IPS-20b (cell line): ENCODE measurements at regions not wholly inside any gene's neighbourhood (a gene's known extent, or its start where the extent isn't known, plus 50 kb on each side); places are given as distances from the start of the nearest gene placed in this dataset.

Source experiments
- H3K27ac ChIP-seq: one replicate; pipeline ENCODE4 v1.5.1; 2013; ENCODE audit warnings: low read length
- H3K27me3 ChIP-seq: 2 replicates; pipeline ENCODE4 v1.6.1; 2013; ENCODE audit warnings: mild to moderate bottlenecking, low read length, inconsistent platforms; ENCODE audit not compliant: insufficient read depth
- H3K36me3 ChIP-seq: 2 replicates; pipeline ENCODE4 v1.6.1; 2013; ENCODE audit warnings: low read depth, mild to moderate bottlenecking, inconsistent platforms, low read length, moderate library complexity; ENCODE audit not compliant: insufficient read depth
- H3K4me1 ChIP-seq: 2 replicates; pipeline ENCODE4 v1.6.1; 2013; ENCODE audit warnings: mild to moderate bottlenecking, control low read depth, inconsistent platforms, low read length, moderate library complexity; ENCODE audit not compliant: insufficient read depth
- H3K4me3 ChIP-seq: 2 replicates; pipeline ENCODE4 v1.5.1; 2013; ENCODE audit warnings: mild to moderate bottlenecking, low read length, inconsistent platforms
- H3K9ac ChIP-seq: 2 replicates; pipeline ENCODE4 v1.6.1; 2013; ENCODE audit warnings: low read depth, mild to moderate bottlenecking, inconsistent platforms, low read length, moderate library complexity
- H3K9me3 ChIP-seq: 2 replicates; pipeline ENCODE4 v1.6.1; 2013; ENCODE audit warnings: mild to moderate bottlenecking, low read depth, low read length, inconsistent platforms; ENCODE audit not compliant: insufficient read depth

DNA sequence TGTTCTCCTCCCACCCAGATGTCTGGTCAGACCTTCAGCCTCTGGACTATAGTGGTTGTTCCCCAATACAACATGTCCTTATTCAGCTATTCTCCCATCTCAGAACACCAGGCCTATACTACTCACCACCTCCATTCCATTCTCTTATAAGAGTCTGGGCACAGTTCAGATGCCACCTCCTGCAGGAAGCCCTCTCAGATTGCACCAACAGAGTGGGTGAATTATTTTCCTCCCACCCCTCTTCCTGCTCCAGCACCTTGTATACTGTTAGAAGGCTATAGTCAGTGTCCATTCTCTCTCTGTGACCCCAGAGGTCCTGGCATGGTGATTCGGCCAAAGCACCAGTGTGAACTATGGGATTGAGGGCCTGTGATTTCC, 204.6 kb downstream of the GLI2 start:
- no peak overlapping the region for H3K4me3 ChIP-seq
- no peak overlapping the region for H3K27ac ChIP-seq

DNA sequence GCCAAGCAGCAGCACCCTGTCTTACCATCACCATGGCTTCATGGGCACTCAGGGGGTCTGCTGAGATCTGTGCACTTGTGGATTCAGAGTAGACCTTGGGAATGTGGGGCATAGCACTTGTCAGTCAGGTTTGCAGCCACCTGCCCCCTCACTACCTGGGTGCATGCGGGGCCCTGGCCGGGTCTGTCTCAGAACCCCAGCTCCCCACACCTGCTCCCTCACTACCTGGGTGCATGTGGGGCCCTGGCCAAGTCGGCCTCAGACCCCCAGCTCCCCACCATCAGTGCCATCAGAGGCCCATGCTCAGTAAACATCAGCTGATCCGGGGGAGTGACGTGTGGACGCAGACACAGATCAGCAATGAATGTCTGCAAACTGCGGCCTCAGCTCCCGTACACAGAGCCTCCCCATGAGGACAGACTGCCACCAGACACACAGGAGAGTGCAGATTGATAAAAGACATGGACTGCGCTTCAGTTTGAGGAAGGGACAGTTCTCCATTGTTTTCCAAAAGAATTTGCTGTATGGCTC, 205.1 kb downstream of the GLI2 start:
- no peak overlapping the region for H3K4me3 ChIP-seq
- H3K27ac ChIP-seq, result no peak overlapping the region
- peaks cover 9% of the 10 kb centered on the region; the same call in 1 of the 2 replicates for H3K36me3 ChIP-seq
- no peaks in the 10 kb centered on the region for H3K9me3 ChIP-seq
- peaks cover 6% of the 10 kb centered on the region; the same call in 1 of the 2 replicates for H3K4me1 ChIP-seq
- no peaks in the 10 kb centered on the region for H3K27me3 ChIP-seq
- no peak overlapping the region for H3K9ac ChIP-seq

More for the DNA sequence above, 204.6 kb downstream of the GLI2 start:
- H3K9me3 ChIP-seq, result no peaks in the 10 kb centered on the region
- H3K27me3 ChIP-seq, result no peaks in the 10 kb centered on the region
- no peak overlapping the region for H3K9ac ChIP-seq
- H3K36me3 ChIP-seq, result peaks cover 9% of the 10 kb centered on the region; the same call in 1 of the 2 replicates
- peaks cover 6% of the 10 kb centered on the region; the same call in 1 of the 2 replicates for H3K4me1 ChIP-seq

DNA sequence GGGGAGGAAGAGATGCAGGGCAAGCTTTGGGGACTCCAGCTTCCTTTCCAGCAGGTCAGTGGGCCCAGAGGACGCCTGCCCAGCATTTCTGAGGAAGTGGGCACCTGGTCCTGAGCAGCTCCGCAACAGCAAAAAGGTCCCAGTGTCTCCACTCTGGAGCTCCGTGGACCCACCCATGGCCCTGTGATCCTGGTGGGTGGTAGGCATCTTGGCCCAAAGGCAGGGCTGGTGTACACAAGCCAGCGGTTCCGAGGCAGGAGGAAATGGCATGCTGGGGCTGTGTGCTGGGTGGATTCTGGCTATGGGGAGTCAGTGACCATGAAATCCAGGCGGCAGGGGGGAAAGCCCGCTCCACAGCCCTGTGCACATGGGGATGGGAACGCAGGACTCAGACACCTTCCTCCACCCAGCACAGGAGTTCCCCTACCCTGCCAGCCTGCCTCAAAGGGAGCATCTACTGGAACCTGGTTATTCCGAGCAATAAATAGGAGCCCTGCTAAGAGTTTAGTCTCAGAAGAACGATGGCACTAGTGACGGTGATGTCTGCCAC, 206.0 kb downstream of the GLI2 start:
- Histone ChIP-seq H3K27ac (no peak overlapping the region), H3K4me3 (no peak overlapping the region), H3K36me3 (peaks cover 9% of the 10 kb centered on the region; the same call in 1 of the 2 replicates), H3K27me3 (no peaks in the 10 kb centered on the region), H3K9ac (no peak overlapping the region), H3K4me1 (peaks cover 6% of the 10 kb centered on the region; the same call in 1 of the 2 replicates), H3K9me3 (no peaks in the 10 kb centered on the region)

DNA sequence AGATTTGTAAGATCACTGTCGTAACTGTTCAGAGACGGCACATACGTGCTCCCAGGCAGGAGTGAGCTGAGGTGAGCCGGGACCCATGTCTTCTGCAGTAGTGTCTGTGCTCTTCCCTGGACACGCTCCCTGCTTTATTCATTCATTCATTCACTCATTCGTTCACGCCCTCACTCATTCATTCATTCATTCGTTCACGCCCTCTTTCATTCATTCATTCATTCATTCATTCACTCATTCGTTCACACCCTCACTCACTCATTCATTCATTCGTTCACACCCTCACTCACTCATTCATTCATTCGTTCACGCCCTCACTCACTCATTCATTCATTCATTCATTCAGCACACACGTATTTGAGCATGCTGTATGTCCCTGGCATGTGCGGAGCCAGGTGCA, 207.0 kb downstream of the GLI2 start:
- H3K27ac ChIP-seq, result no peak overlapping the region
- no peaks in the 10 kb centered on the region for H3K9me3 ChIP-seq

DNA sequence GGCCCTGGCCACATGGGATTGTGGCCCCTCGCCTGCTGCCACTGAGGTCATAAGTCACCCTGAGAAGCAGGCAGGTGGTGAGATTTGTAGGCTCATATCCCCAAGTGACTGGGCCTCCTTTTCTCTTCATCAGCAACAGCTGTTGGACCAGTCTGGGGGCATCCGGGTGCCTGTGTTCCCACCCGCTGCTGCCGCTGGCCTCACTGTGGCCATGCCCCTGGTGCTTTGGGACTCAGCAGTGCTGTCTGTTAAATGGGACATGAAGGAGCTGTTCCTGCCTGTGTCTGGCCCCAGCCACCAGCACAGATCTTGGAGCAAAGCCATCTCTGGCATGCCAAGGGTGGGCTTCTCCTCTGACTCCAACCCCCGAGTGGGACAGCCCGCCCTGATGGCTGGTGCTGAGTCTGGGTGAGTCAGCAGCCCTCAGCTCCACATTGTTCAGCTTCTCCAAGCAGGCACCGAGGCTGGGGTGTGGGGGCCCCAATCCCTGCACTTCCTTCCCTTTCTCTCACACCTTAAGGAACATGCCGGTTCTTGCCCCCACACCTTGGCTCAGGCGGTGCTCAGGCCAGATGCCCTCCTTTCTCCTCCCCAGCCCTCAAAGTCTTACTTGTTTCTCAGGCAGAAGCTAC, 207.9 kb downstream of the GLI2 start:
- Histone ChIP-seq H3K9me3 (no peaks in the 10 kb centered on the region), H3K27me3 (no peaks in the 10 kb centered on the region), H3K4me1 (peaks cover 6% of the 10 kb centered on the region; the same call in 1 of the 2 replicates), H3K9ac (no peak overlapping the region), H3K36me3 (peaks cover 9% of the 10 kb centered on the region; the same call in 1 of the 2 replicates), H3K4me3 (no peak overlapping the region), H3K27ac (no peak overlapping the region)

More for the DNA sequence above, 207.0 kb downstream of the GLI2 start:
- H3K9ac ChIP-seq, result no peak overlapping the region
- H3K36me3 ChIP-seq, result peaks cover 9% of the 10 kb centered on the region; the same call in 1 of the 2 replicates
- no peak overlapping the region for H3K4me3 ChIP-seq
- H3K4me1 ChIP-seq, result peaks cover 6% of the 10 kb centered on the region; the same call in 1 of the 2 replicates
- no peaks in the 10 kb centered on the region for H3K27me3 ChIP-seq

DNA sequence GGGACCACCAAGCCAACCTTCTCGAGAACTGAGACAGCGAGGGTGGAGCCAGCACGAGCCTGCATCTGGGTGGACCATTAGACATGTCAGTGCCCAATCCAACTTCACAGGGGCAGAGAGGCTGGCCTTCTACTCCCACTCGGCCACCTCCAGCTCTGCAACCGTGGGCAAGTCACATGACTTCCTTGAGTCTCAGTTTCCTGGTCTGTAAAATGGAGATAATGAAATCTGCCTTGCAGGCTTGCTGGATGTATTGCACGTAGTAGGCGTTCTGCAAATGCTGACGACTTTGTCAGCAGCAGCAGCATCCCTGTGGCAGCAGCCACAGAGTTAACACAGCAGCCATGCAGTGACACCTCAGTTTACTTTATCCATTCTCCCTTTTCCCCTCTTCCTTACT, 208.9 kb downstream of the GLI2 start:
- peaks cover 9% of the 10 kb centered on the region; the same call in 1 of the 2 replicates for H3K36me3 ChIP-seq
- no peaks in the 10 kb centered on the region for H3K27me3 ChIP-seq
- no peak overlapping the region for H3K4me3 ChIP-seq
- H3K27ac ChIP-seq, result no peak overlapping the region
- H3K9me3 ChIP-seq, result no peaks in the 10 kb centered on the region
- H3K4me1 ChIP-seq, result peaks cover 2% of the 10 kb centered on the region; the same call in 1 of the 2 replicates
- no peak overlapping the region for H3K9ac ChIP-seq

DNA sequence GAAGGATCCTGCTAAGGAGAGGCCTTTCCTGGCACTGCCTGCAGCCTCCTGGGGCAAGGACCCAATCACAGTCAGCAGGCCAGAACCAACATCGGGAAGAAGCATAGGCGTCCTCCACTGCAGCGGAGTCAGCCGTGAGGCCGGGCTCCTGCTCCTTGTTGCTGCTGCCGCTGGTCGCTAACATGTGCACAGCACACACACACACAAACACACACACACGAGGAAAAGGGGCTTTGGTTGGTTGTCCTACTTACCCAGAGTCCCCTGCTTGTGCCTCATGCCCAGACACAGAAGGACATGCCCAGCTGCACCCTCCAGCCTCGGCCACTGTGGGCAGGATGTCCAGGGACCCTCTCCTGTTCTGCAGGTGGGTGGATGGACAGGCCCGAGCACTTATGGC, 209.4 kb downstream of the GLI2 start:
- Histone ChIP-seq H3K4me1 (no peaks in the 10 kb centered on the region), H3K27me3 (no peaks in the 10 kb centered on the region), H3K27ac (no peak overlapping the region), H3K9ac (no peak overlapping the region), H3K9me3 (no peaks in the 10 kb centered on the region), H3K36me3 (peaks cover 9% of the 10 kb centered on the region; the same call in 1 of the 2 replicates), H3K4me3 (no peak overlapping the region)

DNA sequence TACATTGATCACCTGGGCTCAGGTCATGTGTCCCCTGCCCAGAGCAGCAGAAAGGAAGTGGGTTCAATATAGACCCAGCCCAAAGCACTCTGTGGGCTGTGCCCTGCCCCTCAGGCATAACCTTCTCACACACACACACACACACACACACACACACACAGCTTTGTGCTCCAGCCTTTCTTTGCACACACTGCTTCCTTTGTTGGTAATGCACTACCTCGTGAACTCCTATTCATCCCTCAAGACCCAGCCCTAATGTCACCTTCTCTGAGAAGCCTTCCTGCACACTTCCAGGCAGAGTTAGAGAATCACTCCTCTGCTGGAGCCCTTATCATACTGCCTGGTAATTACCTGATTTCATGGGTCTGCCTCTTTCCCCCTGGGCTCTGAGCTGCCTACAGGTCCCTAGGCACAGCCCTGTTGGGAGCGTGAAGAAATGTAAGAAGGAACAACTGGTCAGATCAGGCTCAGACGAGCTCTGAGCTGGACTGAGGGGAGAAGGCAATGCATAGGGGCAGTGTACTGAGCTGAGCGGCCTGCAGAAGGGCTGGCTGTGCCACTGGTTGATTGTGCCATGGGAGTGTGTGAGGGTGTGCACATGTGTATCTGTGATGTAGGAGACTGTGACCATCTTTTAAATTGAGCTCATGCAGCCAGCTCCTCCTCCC, 210.3 kb downstream of the GLI2 start:
- H3K4me3 ChIP-seq, result no peak overlapping the region
- no peaks in the 10 kb centered on the region for H3K4me1 ChIP-seq
- H3K9ac ChIP-seq, result no peak overlapping the region
- H3K36me3 ChIP-seq, result peaks cover 9% of the 10 kb centered on the region; the same call in 1 of the 2 replicates
- no peaks in the 10 kb centered on the region for H3K27me3 ChIP-seq
- no peaks in the 10 kb centered on the region for H3K9me3 ChIP-seq
- no peak overlapping the region for H3K27ac ChIP-seq

DNA sequence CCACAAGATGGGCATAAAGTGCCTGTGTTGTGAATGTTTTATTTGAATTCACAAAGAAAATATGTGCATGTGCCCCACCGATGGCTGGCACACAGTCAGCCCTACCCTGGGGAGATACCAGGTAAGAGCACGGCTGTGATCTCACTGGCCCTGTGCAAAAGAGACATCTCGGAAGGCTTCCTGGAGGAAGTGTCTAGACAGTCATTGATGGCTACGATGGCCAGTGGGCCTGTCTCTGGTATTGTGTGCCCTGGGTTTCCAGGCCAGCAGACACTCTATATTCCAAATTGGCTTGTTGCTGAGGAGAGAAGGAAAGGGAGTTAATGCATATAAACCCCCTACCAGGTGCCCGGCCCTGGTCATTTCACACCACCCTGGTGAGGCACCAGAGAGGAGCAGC, 211.7 kb downstream of the GLI2 start:
- Histone ChIP-seq H3K27ac (no peak overlapping the region), H3K9me3 (no peaks in the 10 kb centered on the region), H3K9ac (no peak overlapping the region), H3K4me3 (no peak overlapping the region), H3K27me3 (no peaks in the 10 kb centered on the region), H3K4me1 (no peaks in the 10 kb centered on the region), H3K36me3 (peaks cover 9% of the 10 kb centered on the region; the same call in 1 of the 2 replicates)

DNA sequence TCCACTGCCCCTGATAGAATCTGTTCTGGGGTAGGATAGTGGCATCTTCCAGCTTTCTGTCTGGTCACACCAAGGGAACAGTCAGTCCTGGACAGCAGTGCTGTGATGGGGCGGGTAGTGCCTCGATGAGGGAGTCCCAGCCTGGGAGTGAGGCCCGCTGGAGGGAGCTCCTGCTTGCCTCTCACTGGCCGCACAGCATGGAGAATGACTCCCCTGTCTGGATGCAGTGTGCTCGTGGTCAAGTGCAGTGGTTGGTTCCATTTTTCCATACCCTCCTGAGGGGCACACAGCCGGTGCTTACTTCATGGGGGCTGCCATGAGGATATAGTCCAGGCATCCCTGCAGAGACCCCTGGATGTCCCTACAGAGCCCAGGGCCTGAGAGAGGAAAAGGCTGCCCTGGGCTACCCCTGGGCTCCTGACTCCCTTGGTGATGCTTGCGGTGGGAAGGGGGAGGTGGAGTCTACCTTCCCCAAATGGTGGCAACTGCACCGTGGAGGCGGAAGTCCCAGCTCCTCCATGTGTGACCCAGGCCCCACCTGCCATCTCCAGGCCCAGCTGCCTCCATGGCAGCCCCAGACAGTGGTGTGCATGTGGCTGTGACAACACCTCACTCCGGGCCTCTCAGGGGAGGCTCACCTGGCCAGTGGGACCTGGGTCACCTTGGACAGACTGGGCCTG, 212.5 kb downstream of the GLI2 start:
- Histone ChIP-seq H3K27ac (no peak overlapping the region), H3K36me3 (0 out of 2 replicates have a peak, but pooled peaks cover under 1% of the 10 kb centered on the region)

DNA sequence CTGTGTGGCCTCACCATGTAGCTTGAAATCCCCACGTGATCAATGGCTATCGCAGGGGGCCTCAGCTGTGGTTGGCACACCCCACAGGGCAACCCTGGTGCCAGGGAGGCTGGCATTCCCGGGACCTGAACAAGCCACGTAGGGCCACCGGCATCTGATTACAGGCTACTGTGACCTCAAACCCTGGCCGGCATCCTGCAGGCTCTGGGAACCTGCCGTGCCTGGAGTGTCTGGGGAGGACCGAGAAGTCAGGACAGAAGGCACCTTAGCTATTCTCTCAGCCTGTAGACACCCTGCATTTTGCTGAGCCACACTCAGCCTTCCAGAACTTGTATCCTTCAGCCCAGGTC, 213.0 kb downstream of the GLI2 start:
- Histone ChIP-seq H3K27me3 (no peaks in the 10 kb centered on the region), H3K9me3 (no peaks in the 10 kb centered on the region), H3K36me3 (no peaks in the 10 kb centered on the region), H3K4me3 (no peak overlapping the region), H3K9ac (no peak overlapping the region), H3K27ac (no peak overlapping the region), H3K4me1 (no peaks in the 10 kb centered on the region)

More for the DNA sequence above, 212.5 kb downstream of the GLI2 start:
- no peak overlapping the region for H3K4me3 ChIP-seq
- no peak overlapping the region for H3K9ac ChIP-seq
- no peaks in the 10 kb centered on the region for H3K9me3 ChIP-seq
- H3K4me1 ChIP-seq, result no peaks in the 10 kb centered on the region
- H3K27me3 ChIP-seq, result no peaks in the 10 kb centered on the region
